Esophagus (tissue), 2 donors: ENCODE measurements at regions not wholly inside any gene's neighbourhood (a gene's known extent, or its start where the extent isn't known, plus 50 kb on each side); places are given as distances from the start of the nearest gene placed in this dataset.

Experiments
- H3K27ac ChIP-seq, 2 donors: one replicate each; pipeline ENCODE4 v1.5.1; 2013; ENCODE audit warnings: low read depth in 2 of 2, mild to moderate bottlenecking in 2 of 2, inconsistent platforms in 1 of 2, low read length in 1 of 2, moderate library complexity in 1 of 2
- H3K27me3 ChIP-seq, 2 donors: one replicate each; pipeline ENCODE4 v1.6.1; 2013; ENCODE audit warnings: low read length in 2 of 2, control low read depth in 1 of 2, mild to moderate bottlenecking in 1 of 2; ENCODE audit not compliant: insufficient read depth in 2 of 2, control insufficient read depth in 1 of 2
- H3K36me3 ChIP-seq, 2 donors: one replicate each; pipeline ENCODE4 v1.6.1; 2013; ENCODE audit warnings: low read length in 1 of 2; ENCODE audit not compliant: control insufficient read depth in 2 of 2, insufficient read depth in 2 of 2
- H3K4me1 ChIP-seq, 2 donors: one replicate each; pipeline ENCODE4 v1.6.1; 2013; ENCODE audit warnings: low read length in 1 of 2; ENCODE audit not compliant: control insufficient read depth in 2 of 2, insufficient read depth in 2 of 2
- H3K4me3 ChIP-seq, 2 donors: one replicate each; pipeline ENCODE4 v1.5.1; 2013; ENCODE audit warnings: low read length in 2 of 2, mild to moderate bottlenecking in 2 of 2, low read depth in 1 of 2, moderate library complexity in 1 of 2
- H3K9me3 ChIP-seq, 2 donors: one replicate each; pipeline ENCODE4 v1.6.1; 2013; ENCODE audit warnings: mild to moderate bottlenecking in 2 of 2, low read depth in 1 of 2, low read length in 1 of 2, moderate library complexity in 1 of 2; ENCODE audit not compliant: control insufficient read depth in 2 of 2, insufficient read depth in 1 of 2
- WGBS, 2 donors: extraction: QIAGEN DNeasy Blood & Tissue Kit; methylation state at CpG; one replicate each; pipeline ENCODE4 v1.1.7; 2013; 5-methylcytosine and 5-hydroxymethylcytosine counted together
- donor health status: healthy with polysubstance abuse.
- donor health status: Bipolar disorder and iron deficiency.

- Histone ChIP-seq H3K27ac (no peak overlapping the region), H3K36me3 (no peaks in the 10 kb centered on the region), H3K4me3 (no peak overlapping the region), H3K4me1 (no peaks in the 10 kb centered on the region), H3K9me3 (no peaks in the 10 kb centered on the region), H3K27me3 (no peaks in the 10 kb centered on the region)
- WGBS, 2 donors: 64 to 73% methylated on average over 1 of the region's 1 CpG
Measured at GRCh38 chr7:96503597-96503996, 181.7 kb upstream of the SLC25A13 start.

GRCh38 chr7:96501318-96501717 lies 179.4 kb upstream of the SLC25A13 start:
- Histone ChIP-seq H3K9me3 (no peaks in the 10 kb centered on the region), H3K27ac (no peak overlapping the region), H3K36me3 (no peaks in the 10 kb centered on the region), H3K27me3 (no peaks in the 10 kb centered on the region), H3K4me1 (no peaks in the 10 kb centered on the region), H3K4me3 (no peak overlapping the region)

GRCh38 chr7:96499532-96499931 lies 177.6 kb upstream of the SLC25A13 start:
- 50 to 55% methylated on average over 3 of the region's 3 CpGs for WGBS, 2 donors
- Histone ChIP-seq H3K27ac (no peak overlapping the region), H3K36me3 (no peaks in the 10 kb centered on the region), H3K9me3 (no peaks in the 10 kb centered on the region), H3K27me3 (no peaks in the 10 kb centered on the region), H3K4me1 (no peaks in the 10 kb centered on the region), H3K4me3 (no peak overlapping the region)

- Histone ChIP-seq H3K27ac (no peak overlapping the region), H3K9me3 (no peaks in the 10 kb centered on the region), H3K27me3 (no peaks in the 10 kb centered on the region), H3K4me1 (no peaks in the 10 kb centered on the region), H3K36me3 (no peaks in the 10 kb centered on the region), H3K4me3 (no peak overlapping the region)
- WGBS, 2 donors: 79% methylated on average over 2 of the region's 2 CpGs
Measured at GRCh38 chr7:96497567-96497966, 175.7 kb upstream of the SLC25A13 start.

GRCh38 chr7:96495751-96496216 lies 173.9 kb upstream of the SLC25A13 start:
- no peaks in the 10 kb centered on the region for H3K4me1 ChIP-seq
- no peaks in the 10 kb centered on the region for H3K9me3 ChIP-seq
- no peak overlapping the region for H3K4me3 ChIP-seq
- no peak overlapping the region for H3K27ac ChIP-seq
- no peaks in the 10 kb centered on the region for H3K36me3 ChIP-seq
- 51 to 52% methylated on average over 6 of the region's 6 CpGs for WGBS, 2 donors
- no peaks in the 10 kb centered on the region for H3K27me3 ChIP-seq

- WGBS, 2 donors: 41 to 65% methylated on average over 4 of the region's 4 CpGs
- H3K27ac ChIP-seq: peak overlapping the region; percentile 57 to 78
Measured at GRCh38 chr7:96486681-96487080, 164.8 kb upstream of the SLC25A13 start.

GRCh38 chr7:96484845-96485244 lies 162.9 kb upstream of the SLC25A13 start:
- Histone ChIP-seq H3K4me3 (no peak overlapping the region), H3K27me3 (no peaks in the 10 kb centered on the region), H3K4me1 (peaks cover 0 to 8% of the 10 kb centered on the region in 2 donors), H3K36me3 (no peaks in the 10 kb centered on the region), H3K9me3 (no peaks in the 10 kb centered on the region), H3K27ac (no peak overlapping the region)
- WGBS, 2 donors: 90 to 95% methylated on average over 1 of the region's 1 CpG

More at GRCh38 chr7:96486681-96487080, 164.8 kb upstream of the SLC25A13 start:
- H3K27me3 ChIP-seq: no peaks in the 10 kb centered on the region
- no peak overlapping the region for H3K4me3 ChIP-seq
- H3K4me1 ChIP-seq: peaks cover 0 to 8% of the 10 kb centered on the region in 2 donors
- H3K9me3 ChIP-seq: no peaks in the 10 kb centered on the region
- H3K36me3 ChIP-seq: no peaks in the 10 kb centered on the region

GRCh38 chr7:96484091-96484490 lies 162.2 kb upstream of the SLC25A13 start:
- no peak overlapping the region for H3K27ac ChIP-seq
- peaks cover 0 to 8% of the 10 kb centered on the region in 2 donors for H3K4me1 ChIP-seq
- no peaks in the 10 kb centered on the region for H3K9me3 ChIP-seq
- 90 to 91% methylated on average over 2 of the region's 2 CpGs for WGBS, 2 donors
- H3K36me3 ChIP-seq: no peaks in the 10 kb centered on the region
- H3K27me3 ChIP-seq: no peaks in the 10 kb centered on the region
- H3K4me3 ChIP-seq: no peak overlapping the region

- H3K36me3 ChIP-seq: no peaks in the 10 kb centered on the region
- H3K9me3 ChIP-seq: no peaks in the 10 kb centered on the region
- no peak overlapping the region for H3K27ac ChIP-seq
- WGBS, 2 donors: 77 to 80% methylated on average over 1 of the region's 1 CpG
- H3K4me1 ChIP-seq: peaks cover 0 to 7% of the 10 kb centered on the region in 2 donors
- H3K4me3 ChIP-seq: no peak overlapping the region
- no peaks in the 10 kb centered on the region for H3K27me3 ChIP-seq
Measured at GRCh38 chr7:96481796-96482195, 159.9 kb upstream of the SLC25A13 start.

GRCh38 chr7:96479015-96479645 lies 157.2 kb upstream of the SLC25A13 start:
- Histone ChIP-seq H3K4me1 (no peaks in the 10 kb centered on the region), H3K4me3 (no peak overlapping the region), H3K36me3 (no peaks in the 10 kb centered on the region), H3K27ac (no peak overlapping the region), H3K27me3 (no peaks in the 10 kb centered on the region), H3K9me3 (no peaks in the 10 kb centered on the region)
- WGBS, 2 donors: 64% methylated on average over 4 of the region's 4 CpGs
